Lower leg skin (tissue), 4 donors: ENCODE measurements at regions not wholly inside any gene's neighbourhood (a gene's known extent, or its start where the extent isn't known, plus 50 kb on each side); places are given as distances from the start of the nearest gene placed in this dataset.

ENCODE experiments used
- DNase-seq, 2 donors: peaks; one replicate each; pipeline ENCODE4 v3.0.0-alpha.2; 2019; ENCODE audit warnings: low spot score in 2 of 2
- H3K4me3 ChIP-seq: fragments of 200-600 bp; sonication (generic); 2 replicates; pipeline ENCODE4 v1.5.1; 2017; ENCODE audit warnings: mild to moderate bottlenecking, low read depth; ENCODE audit not compliant: poor library complexity, severe bottlenecking
- POLR2A ChIP-seq, 2 donors: fragments of 450-650 bp; IDR thresholded peaks; one replicate each; pipeline ENCODE4 v1.6.1; 2016 to 2017; ENCODE audit warnings: antibody characterized with exemption in 2 of 2, mild to moderate bottlenecking in 1 of 2, moderate library complexity in 1 of 2
- WGBS, 2 donors: methylation state at CpG; one replicate each; pipeline ENCODE4 v1.1.5; 2018; 5-methylcytosine and 5-hydroxymethylcytosine counted together
- intact Hi-C: fragments of 100-400 bp; cut with DNase I; formaldehyde crosslinking; loops from one replicate; pipeline ENCODE4 v1.15.0; 2023; ENCODE audit warnings: low total_unique reads
- TF ChIP-seq, protein P1 (sequence below), 3 donors: fragments of 450-650 bp; IDR thresholded peaks; one replicate each; pipeline ENCODE4 v1.5.1; 2016; ENCODE audit warnings: antibody characterized with exemption in 3 of 3, mild to moderate bottlenecking in 3 of 3, moderate library complexity in 2 of 3

DNA sequence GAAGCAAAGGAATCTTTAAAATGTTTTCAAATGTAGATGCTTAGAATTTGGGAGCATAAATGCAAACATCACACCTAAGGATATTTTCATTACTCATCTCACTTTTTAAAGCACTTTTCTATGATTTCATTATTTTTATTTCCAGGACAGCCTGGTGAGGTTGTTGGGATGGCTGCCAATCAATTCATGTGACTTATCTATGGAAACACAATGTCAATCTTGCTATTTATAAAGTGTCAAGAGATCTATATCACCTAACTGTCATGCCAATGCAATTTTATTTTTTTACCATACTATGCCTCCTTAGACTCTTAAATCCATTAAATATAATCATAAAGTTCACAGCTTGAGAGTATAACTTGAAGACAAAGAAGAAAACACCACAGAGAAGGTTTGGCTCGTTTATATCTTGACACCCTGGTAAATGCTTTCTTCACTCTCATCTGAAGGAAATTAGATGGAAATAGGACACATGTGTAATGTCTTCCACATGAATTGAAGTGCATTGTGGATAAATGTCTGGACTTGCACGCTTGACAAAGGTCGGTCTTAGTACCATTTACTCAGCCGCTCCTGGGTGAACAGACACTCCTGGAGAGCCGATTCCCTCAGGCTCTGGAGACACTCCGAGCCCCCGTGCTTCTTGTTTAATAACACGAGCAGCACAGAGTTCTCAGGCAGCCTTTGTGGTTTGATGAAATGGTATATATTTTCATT, 425.7 kb upstream of the FAT1 start:
- H3K4me3 ChIP-seq: no peak overlapping the region
- no peak for TF ChIP-seq POLR2A (IDR thresholded peaks at IDR 0.05)
- TF ChIP-seq, protein P1, sequence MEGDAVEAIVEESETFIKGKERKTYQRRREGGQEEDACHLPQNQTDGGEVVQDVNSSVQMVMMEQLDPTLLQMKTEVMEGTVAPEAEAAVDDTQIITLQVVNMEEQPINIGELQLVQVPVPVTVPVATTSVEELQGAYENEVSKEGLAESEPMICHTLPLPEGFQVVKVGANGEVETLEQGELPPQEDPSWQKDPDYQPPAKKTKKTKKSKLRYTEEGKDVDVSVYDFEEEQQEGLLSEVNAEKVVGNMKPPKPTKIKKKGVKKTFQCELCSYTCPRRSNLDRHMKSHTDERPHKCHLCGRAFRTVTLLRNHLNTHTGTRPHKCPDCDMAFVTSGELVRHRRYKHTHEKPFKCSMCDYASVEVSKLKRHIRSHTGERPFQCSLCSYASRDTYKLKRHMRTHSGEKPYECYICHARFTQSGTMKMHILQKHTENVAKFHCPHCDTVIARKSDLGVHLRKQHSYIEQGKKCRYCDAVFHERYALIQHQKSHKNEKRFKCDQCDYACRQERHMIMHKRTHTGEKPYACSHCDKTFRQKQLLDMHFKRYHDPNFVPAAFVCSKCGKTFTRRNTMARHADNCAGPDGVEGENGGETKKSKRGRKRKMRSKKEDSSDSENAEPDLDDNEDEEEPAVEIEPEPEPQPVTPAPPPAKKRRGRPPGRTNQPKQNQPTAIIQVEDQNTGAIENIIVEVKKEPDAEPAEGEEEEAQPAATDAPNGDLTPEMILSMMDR (IDR thresholded peaks at IDR 0.05): no peak
- 38 to 55% methylated on average over 8 of the region's 8 CpGs for WGBS, 2 donors
- DNase-seq: no peak
- intact Hi-C loops: no loop called here

DNA sequence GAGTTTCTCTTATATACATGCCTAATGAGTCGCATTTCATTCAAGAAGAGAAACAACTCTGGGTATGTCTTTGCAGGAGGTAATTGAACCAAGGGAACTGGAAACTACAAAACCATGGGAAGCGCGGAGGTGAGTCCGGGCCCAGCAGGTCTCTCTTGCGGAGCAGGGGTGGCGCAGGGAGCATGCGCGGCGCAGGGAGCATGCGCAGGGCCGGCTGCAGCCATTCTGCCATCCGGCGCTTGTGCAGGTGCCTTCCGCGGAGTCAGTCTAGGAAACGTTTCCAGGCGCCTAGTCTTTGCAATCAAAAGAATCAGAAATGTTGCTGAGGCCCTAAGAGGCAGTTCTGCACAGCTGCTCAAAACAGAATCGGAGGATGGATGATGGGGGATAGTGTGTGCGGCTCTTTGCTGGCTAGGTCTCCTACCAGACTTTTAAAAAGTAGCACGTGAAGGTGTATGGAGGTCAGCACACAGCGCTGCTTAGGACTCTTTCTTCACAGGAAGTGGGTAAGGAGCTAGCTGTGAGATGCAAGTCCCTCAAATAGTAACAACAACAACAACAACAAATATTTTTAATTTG, 433.8 kb upstream of the FAT1 start:
- no peak for TF ChIP-seq POLR2A (IDR thresholded peaks at IDR 0.05)
- TF ChIP-seq, protein P1 (IDR thresholded peaks at IDR 0.05): no peak

DNA sequence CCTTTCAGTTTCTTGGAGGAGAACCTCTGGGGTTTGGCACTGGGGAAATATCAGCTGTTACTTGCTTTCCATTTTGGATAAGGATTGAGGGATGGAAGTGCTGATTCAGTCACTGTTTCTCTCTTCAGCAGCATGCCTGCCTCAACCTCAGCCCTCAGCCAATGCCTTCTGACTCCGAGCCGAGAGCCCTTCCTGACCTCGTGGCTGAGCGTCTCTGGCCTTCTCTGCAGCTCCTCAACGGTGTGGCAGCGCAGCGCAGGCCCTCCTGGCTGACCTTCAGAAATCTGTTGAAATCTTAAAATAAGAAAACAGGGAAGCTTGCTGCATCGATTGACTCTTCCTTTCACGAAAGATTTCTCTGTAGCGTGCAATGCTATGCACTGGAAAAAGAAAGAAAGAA, 434.3 kb upstream of the FAT1 start:
- 91% methylated on average over 10 of the region's 10 CpGs for WGBS, 2 donors
- intact Hi-C loops: no loop called here
- TF ChIP-seq, protein P1 (IDR thresholded peaks at IDR 0.05): no peak
- TF ChIP-seq POLR2A (IDR thresholded peaks at IDR 0.05): no peak
- DNase-seq: no peak
- H3K4me3 ChIP-seq: no peak overlapping the region

More for the DNA sequence above, 433.8 kb upstream of the FAT1 start:
- 92 to 95% methylated on average over 21 of the region's 21 CpGs for WGBS, 2 donors
- intact Hi-C loops: no loop called here
- no peak overlapping the region for H3K4me3 ChIP-seq
- DNase-seq: no peak

DNA sequence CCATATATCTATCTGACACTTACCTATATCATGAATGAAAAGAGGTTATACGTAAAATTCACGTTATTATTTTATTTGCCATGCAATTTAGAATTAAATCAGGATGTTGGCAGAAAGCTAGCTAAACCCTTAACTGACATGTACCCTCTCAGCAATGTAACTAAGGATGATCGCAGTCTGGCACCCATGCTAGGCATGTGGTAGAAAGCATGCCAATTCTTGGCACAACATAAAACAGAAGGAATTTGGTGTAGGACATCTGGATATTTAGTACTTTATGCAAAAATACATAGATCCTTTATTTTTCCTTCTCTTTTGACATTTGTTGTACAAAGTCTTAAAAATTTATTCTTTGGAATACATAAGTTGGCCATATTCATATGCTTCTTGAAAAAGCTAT, 436.8 kb upstream of the FAT1 start:
- TF ChIP-seq, protein P1 (IDR thresholded peaks at IDR 0.05): no peak
- no peak overlapping the region for H3K4me3 ChIP-seq
- 65 to 70% methylated on average over 3 of the region's 3 CpGs for WGBS, 2 donors
- no peak for DNase-seq
- intact Hi-C loops: no loop called here

DNA sequence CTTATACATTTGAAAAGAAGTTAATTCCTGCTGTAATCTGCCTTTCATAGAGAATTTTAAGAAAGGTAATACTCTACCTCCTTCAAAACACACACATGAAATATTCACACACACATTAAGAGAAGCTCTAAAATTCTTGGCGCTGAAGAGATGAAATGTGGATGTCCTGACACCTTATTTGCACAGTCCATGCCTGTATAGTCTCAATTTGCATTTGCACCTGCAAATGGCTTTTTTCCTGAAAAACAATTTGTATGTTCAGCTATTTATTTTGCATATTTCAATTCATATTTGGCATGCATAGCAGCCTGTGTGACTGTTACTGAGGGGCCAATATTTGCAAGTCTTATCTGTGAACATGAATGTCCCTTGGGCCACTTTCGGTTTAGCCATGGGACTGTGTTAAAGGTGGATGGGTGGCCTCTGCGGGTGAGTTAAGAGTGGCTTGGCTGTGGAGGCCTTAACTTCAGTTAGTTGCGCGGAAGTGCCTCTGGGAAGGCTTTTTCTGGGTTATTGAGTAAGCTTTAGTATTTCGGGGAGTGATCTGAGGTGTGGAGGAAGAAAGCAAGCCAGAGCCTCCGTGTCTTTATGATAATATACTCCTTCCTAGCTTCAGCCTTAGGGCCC, 443.3 kb upstream of the FAT1 start:
- H3K4me3 ChIP-seq: no peak overlapping the region
- DNase-seq: no peak
- intact Hi-C loops: no loop called here
- TF ChIP-seq POLR2A (IDR thresholded peaks at IDR 0.05): no peak
- TF ChIP-seq, protein P1 (IDR thresholded peaks at IDR 0.05): no peak
- 81 to 82% methylated on average over 7 of the region's 7 CpGs for WGBS, 2 donors
